H1 (cell line): ENCODE measurements at regions not wholly inside any gene's neighbourhood (a gene's known extent, or its start where the extent isn't known, plus 50 kb on each side); places are given as distances from the start of the nearest gene placed in this dataset.

Source experiments
- CTCF ChIA-PET: fragments of 300-600 bp; sonication (Branson Sonifier 250); formaldehyde crosslinking; loops from one replicate; lab custom pipeline; 2021; ENCODE audit not compliant: partially characterized antibody; lab: Charles Lee
- POLR2A ChIA-PET: fragments of 300-600 bp; sonication (Branson Sonifier 250); formaldehyde crosslinking; loops from one replicate; lab custom pipeline; 2021; ENCODE audit warnings: inconsistent platforms; ENCODE audit not compliant: partially characterized antibody; lab: Charles Lee
- DNase-seq, 2 experiments: peaks; one replicate each; pipeline versions ENCODE4 v3.0.0 to v3.0.0-alpha.2; 2010 to 2022; ENCODE audit warnings: low spot score in 2 of 2, low read depth in 1 of 2, mixed read lengths in 1 of 2
- FAIRE-seq: peaks from 2 replicates; lab custom pipeline; 2011; peaks lifted over from hg19 to GRCh38; lab: Jason Lieb, UNC
- H2AFZ ChIP-seq: 2 replicates; pipeline ENCODE4 v1.8.1; 2012; ENCODE audit warnings: low read length, inconsistent platforms
- H2AK5ac ChIP-seq: 2 replicates; pipeline ENCODE4 v1.6.1; 2013; ENCODE audit warnings: low read depth, low read length
- H2BK120ac ChIP-seq: replicated peaks from 2 replicates; pipeline ENCODE3; 2013; ENCODE audit warnings: low read depth, low read length, inconsistent platforms
- H2BK12ac ChIP-seq: 2 replicates; pipeline ENCODE4 v1.6.1; 2013; ENCODE audit warnings: low read depth, low read length
- H2BK15ac ChIP-seq: 2 replicates; pipeline ENCODE4 v1.6.1; 2013; ENCODE audit warnings: low read length
- H2BK20ac ChIP-seq: 2 replicates; pipeline ENCODE4 v1.6.1; 2013; ENCODE audit warnings: low read length
- H2BK5ac ChIP-seq: 2 replicates; pipeline ENCODE4 v1.6.1; 2013; ENCODE audit warnings: low read depth, low read length
- H3K14ac ChIP-seq: 2 replicates; pipeline ENCODE4 v1.6.1; 2013; ENCODE audit warnings: inconsistent platforms; ENCODE audit not compliant: insufficient read length
- H3K18ac ChIP-seq: 2 replicates; pipeline ENCODE4 v1.6.1; 2013; ENCODE audit warnings: low read length; ENCODE audit errors: extremely low read depth
- H3K23ac ChIP-seq: 2 replicates; pipeline ENCODE4 v1.6.1; 2013; ENCODE audit warnings: inconsistent platforms; ENCODE audit not compliant: insufficient read length
- H3K23me2 ChIP-seq: 2 replicates; pipeline ENCODE4 v1.6.1; 2013; ENCODE audit warnings: low read depth, low read length
- H3K27ac ChIP-seq: 2 replicates; pipeline ENCODE4 v1.6.1; 2011; ENCODE audit warnings: low read depth, low read length, inconsistent platforms
- H3K27me3 ChIP-seq, 4 experiments: replicated peaks in 1 of 4; 1 replicate in 1 of 4; 2 replicates in 3 of 4; pipeline versions ENCODE4 v1.6.1 to v1.8.1; 2011 to 2013; ENCODE audit warnings: low read length in 3 of 4, mild to moderate bottlenecking in 3 of 4, inconsistent platforms in 2 of 4, mixed read lengths in 2 of 4, moderate library complexity in 1 of 4; ENCODE audit not compliant: control insufficient read depth in 3 of 4, insufficient read depth in 3 of 4; ENCODE audit errors: extremely low read depth in 1 of 4
- H3K36me3 ChIP-seq, 4 experiments: 2 replicates each; pipeline versions ENCODE4 v1.6.1 to v1.8.1; 2011 to 2013; ENCODE audit warnings: mild to moderate bottlenecking in 4 of 4, low read length in 3 of 4, moderate library complexity in 2 of 4, control low read depth in 1 of 4, inconsistent platforms in 1 of 4; ENCODE audit not compliant: insufficient read depth in 4 of 4, control insufficient read depth in 2 of 4
- H3K4ac ChIP-seq: replicated peaks from 2 replicates; pipeline ENCODE3; 2013; ENCODE audit warnings: low read length, low read depth, mixed read lengths, inconsistent platforms; ENCODE audit not compliant: insufficient read length
- H3K4me1 ChIP-seq, 4 experiments: replicated peaks in 1 of 4; 1 replicate in 1 of 4; 2 replicates in 3 of 4; pipeline versions ENCODE4 v1.6.1 to v1.8.1; 2011 to 2013; ENCODE audit warnings: low read length in 3 of 4, inconsistent platforms in 2 of 4, mixed read lengths in 1 of 4; ENCODE audit not compliant: insufficient read depth in 4 of 4, control insufficient read depth in 3 of 4
- H3K4me2 ChIP-seq, 2 experiments: 2 replicates each; pipeline versions ENCODE4 v1.6.1 to v1.8.1; 2011 to 2013; ENCODE audit warnings: low read depth in 2 of 2, low read length in 2 of 2, control low read depth in 1 of 2, inconsistent platforms in 1 of 2, mild to moderate bottlenecking in 1 of 2; ENCODE audit not compliant: insufficient read depth in 1 of 2
- H3K4me3 ChIP-seq, 4 experiments: fragments of 200-600, 300-600 bp in 1 of 4; sonication (generic), shearing (Covaris generic), sonication (Bioruptor Twin) in 1 of 4; 2 replicates each; pipeline versions ENCODE4 v1.5.1 to v1.8.1; 2011 to 2016; ENCODE audit warnings: low read length in 4 of 4, low read depth in 3 of 4, control low read depth in 2 of 4, inconsistent platforms in 2 of 4, mild to moderate bottlenecking in 2 of 4, mixed read lengths in 1 of 4, moderate library complexity in 1 of 4; ENCODE audit not compliant: insufficient read depth in 2 of 4; ENCODE audit errors: extremely low read depth in 1 of 4
- H3K56ac ChIP-seq: replicated peaks from 2 replicates; pipeline ENCODE3; 2013; ENCODE audit warnings: low read depth, mild to moderate bottlenecking, mixed read lengths, low read length, inconsistent platforms; ENCODE audit not compliant: insufficient read length
- H3K79me1 ChIP-seq: 2 replicates; pipeline ENCODE4 v1.6.1; 2013; ENCODE audit warnings: low read depth, low read length, control low read depth
- H3K79me2 ChIP-seq, 2 experiments: 2 replicates each; pipeline versions ENCODE4 v1.6.1 to v1.8.1; 2012 to 2013; ENCODE audit warnings: low read length in 2 of 2, mild to moderate bottlenecking in 2 of 2, inconsistent platforms in 1 of 2; ENCODE audit not compliant: insufficient read depth in 2 of 2, control insufficient read depth in 1 of 2
- H3K9ac ChIP-seq, 4 experiments: replicated peaks in 1 of 4; 1 replicate in 1 of 4; 2 replicates in 3 of 4; pipeline versions ENCODE4 v1.6.1 to v1.8.1; 2011 to 2013; ENCODE audit warnings: low read depth in 3 of 4, low read length in 3 of 4, control low read depth in 2 of 4, mild to moderate bottlenecking in 2 of 4, moderate library complexity in 2 of 4, inconsistent platforms in 1 of 4; ENCODE audit errors: extremely low read depth in 1 of 4
- H3K9me3 ChIP-seq, 2 experiments: 2 replicates each; pipeline versions ENCODE4 v1.6.1 to v1.8.1; 2012 to 2013; ENCODE audit warnings: mild to moderate bottlenecking in 2 of 2, moderate library complexity in 2 of 2, control low read depth in 1 of 2, inconsistent platforms in 1 of 2, low read depth in 1 of 2, low read length in 1 of 2, mixed read lengths in 1 of 2; ENCODE audit not compliant: insufficient read depth in 2 of 2
- H4K20me1 ChIP-seq, 2 experiments: replicated peaks in 1 of 2; 2 replicates each; pipeline versions ENCODE3 to v1.8.1; 2011 to 2013; ENCODE audit warnings: inconsistent platforms in 2 of 2, low read length in 2 of 2, mild to moderate bottlenecking in 1 of 2; ENCODE audit not compliant: insufficient read depth in 2 of 2, control insufficient read depth in 1 of 2
- H4K5ac ChIP-seq: 2 replicates; pipeline ENCODE4 v1.6.1; 2013; ENCODE audit warnings: low read length, low read depth, mixed read lengths, inconsistent platforms; ENCODE audit not compliant: insufficient read length
- H4K8ac ChIP-seq: 2 replicates; pipeline ENCODE4 v1.8.0; 2013; ENCODE audit warnings: mild to moderate bottlenecking, moderate library complexity, low read length, inconsistent platforms; ENCODE audit not compliant: insufficient read depth; ENCODE audit errors: extremely low read depth
- H4K91ac ChIP-seq: replicated peaks from 2 replicates; pipeline ENCODE3; 2013; ENCODE audit warnings: low read length, mixed read lengths, inconsistent platforms; ENCODE audit not compliant: insufficient read length
- BRCA1 ChIP-seq: IDR thresholded peaks from 2 replicates; pipeline ENCODE4 v1.6.1; 2012; ENCODE audit warnings: low read depth, low read length, improper control_type of control experiment
- CBX8 ChIP-seq: fragments of 300-800, 300-1000 bp; sonication (generic); IDR thresholded peaks from 2 replicates; pipeline ENCODE4 v1.7.1; 2016; ENCODE audit warnings: low read depth, low read length, borderline replicate concordance
- EGR1 ChIP-seq: IDR thresholded peaks from 2 replicates; pipeline ENCODE4 v1.6.1; 2011; ENCODE audit warnings: low read depth, low read length, borderline replicate concordance
- EP300 ChIP-seq, 2 experiments: IDR thresholded peaks; 1 replicate in 1 of 2; 2 replicates in 1 of 2; pipeline ENCODE4 v1.6.1; 2011 to 2012; ENCODE audit warnings: low read depth in 2 of 2, low read length in 2 of 2, mild to moderate bottlenecking in 2 of 2, borderline replicate concordance in 1 of 2, inconsistent platforms in 1 of 2, moderate library complexity in 1 of 2
- FOSL1 ChIP-seq: IDR thresholded peaks from 2 replicates; pipeline ENCODE4 v1.6.1; 2011; ENCODE audit warnings: mild to moderate bottlenecking, low read depth, low read length, moderate library complexity; ENCODE audit not compliant: insufficient read depth
- GTF2F1 ChIP-seq: IDR thresholded peaks from 2 replicates; pipeline ENCODE4 v1.6.1; 2012; ENCODE audit warnings: low read depth, low read length, improper control_type of control experiment, borderline replicate concordance
- KDM5A ChIP-seq: fragments of 200-600 bp; IDR thresholded peaks from 2 replicates; pipeline ENCODE4 v1.7.1; 2012; ENCODE audit warnings: mild to moderate bottlenecking, low read length, inconsistent platforms, mixed read lengths
- MAFK ChIP-seq: IDR thresholded peaks from 2 replicates; pipeline ENCODE4 v1.6.1; 2012; ENCODE audit warnings: low read depth, mild to moderate bottlenecking, improper control_type of control experiment, low read length
- POLR2AphosphoS5 ChIP-seq: IDR thresholded peaks from 2 replicates; pipeline ENCODE4 v1.6.1; 2011; ENCODE audit warnings: low read depth, low read length
- SAP30 ChIP-seq: fragments of 300-600 bp; sonication (generic); IDR thresholded peaks from 2 replicates; pipeline ENCODE4 v1.7.1; 2012; ENCODE audit warnings: low read length, moderate library complexity, mild to moderate bottlenecking, inconsistent platforms; ENCODE audit not compliant: insufficient read depth, insufficient replicate concordance
- SIN3A ChIP-seq, 2 experiments: IDR thresholded peaks in 1 of 2; conservative IDR thresholded peaks in 1 of 2; 2 replicates each; pipeline ENCODE4 v1.6.1; 2011 to 2012; ENCODE audit warnings: low read length in 2 of 2, improper control_type of control experiment in 1 of 2, low read depth in 1 of 2, mild to moderate bottlenecking in 1 of 2
- SIX5 ChIP-seq: IDR thresholded peaks from 2 replicates; pipeline ENCODE4 v1.6.1; 2011; ENCODE audit warnings: mild to moderate bottlenecking, low read depth, low read length
- SP1 ChIP-seq: IDR thresholded peaks from 2 replicates; pipeline ENCODE4 v1.6.1; 2011; ENCODE audit warnings: low read depth, low read length
- TCF12 ChIP-seq: IDR thresholded peaks from 2 replicates; pipeline ENCODE4 v1.6.1; 2011; ENCODE audit warnings: low read depth, mild to moderate bottlenecking, low read length
- WGBS, 2 experiments: shearing (Covaris generic) in 1 of 2; methylation state at CpG; one replicate each; pipeline versions ENCODE4 v1.1.6 to v1.1.7; 2013 to 2015; ENCODE audit warnings: low lambda C conversion rate in 2 of 2, mixed read lengths in 2 of 2, inconsistent platforms in 1 of 2, low coverage in 1 of 2, missing lambda C conversion rate in 1 of 2; ENCODE audit not compliant: insufficient replicate concordance in 2 of 2, insufficient coverage in 1 of 2, insufficient read length in 1 of 2; ENCODE audit errors: extremely low coverage in 1 of 2, missing lambda C conversion rate in 1 of 2; 5-methylcytosine and 5-hydroxymethylcytosine counted together

DNA sequence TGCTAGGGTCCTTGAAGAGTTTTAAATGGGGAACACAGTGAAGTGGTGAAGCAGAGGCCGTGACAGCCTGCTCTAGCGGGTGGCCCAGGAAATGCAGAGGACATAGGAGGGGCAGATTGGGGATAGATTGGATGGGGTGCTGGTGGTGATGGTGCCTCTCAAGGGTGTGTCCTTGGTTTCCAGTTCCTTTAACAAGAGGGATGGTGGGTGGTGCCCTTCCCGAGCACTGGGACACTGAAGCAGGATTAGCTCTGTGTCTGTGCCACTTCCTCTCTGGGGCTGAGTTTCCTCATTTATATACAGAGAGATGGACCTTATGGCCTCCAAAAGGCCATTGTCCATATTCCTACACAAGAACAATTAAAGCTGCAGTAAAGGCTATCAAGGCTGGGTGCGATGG is 285.5 kb downstream of the TCF7L2 start:
- H3K4me1 ChIP-seq, result peaks cover 0 to 6% (median 0%) of the 10 kb centered on the region in 4 experiments; a peak in 1 of 7 replicates
- H2BK20ac ChIP-seq, result no peak overlapping the region
- no peak overlapping the region for H3K14ac ChIP-seq
- no peaks in the 10 kb centered on the region for H3K79me2 ChIP-seq
- H3K4ac ChIP-seq, result no peak overlapping the region
- H3K56ac ChIP-seq, result no peak overlapping the region
- H3K18ac ChIP-seq, result no peak overlapping the region
- no peaks in the 10 kb centered on the region for H3K9me3 ChIP-seq
- H3K4me2 ChIP-seq, result no peak overlapping the region
- ChIA-PET POLR2A (no interaction called here), CTCF (interaction anchor here (1.0 to 1.9 kb wide), 5 partner anchors 13 to 423 kb away, joined by 3 to 4 read pairs (median 4); no protein-coding TSS in a partner anchor)
- no peak overlapping the region for H4K5ac ChIP-seq
- H2BK12ac ChIP-seq, result no peak overlapping the region
- FAIRE-seq (no peak), DNase-seq (no peak)
- H4K91ac ChIP-seq, result no peak overlapping the region
- no peak overlapping the region for H3K4me3 ChIP-seq
- H2BK5ac ChIP-seq, result no peak overlapping the region
- no peak overlapping the region for H3K9ac ChIP-seq
- no peak overlapping the region for H3K27ac ChIP-seq
- H3K36me3 ChIP-seq, result no peaks in the 10 kb centered on the region
- H2AFZ ChIP-seq, result no peak overlapping the region
- no peaks in the 10 kb centered on the region for H3K79me1 ChIP-seq
- no peak overlapping the region for H2BK15ac ChIP-seq
- H4K20me1 ChIP-seq, result no peaks in the 10 kb centered on the region
- no peaks in the 10 kb centered on the region for H3K23me2 ChIP-seq
- H4K8ac ChIP-seq, result no peak overlapping the region
- H2AK5ac ChIP-seq, result no peak overlapping the region
- 94% methylated on average over 4 of the region's 4 CpGs; no CpG with 5 or more reads in 1 of the 2 experiments for WGBS, 2 experiments
- H3K27me3 ChIP-seq, result no peaks in the 10 kb centered on the region
- TF ChIP-seq KDM5A (no peak), TCF12 (no peak), MAFK (no peak), EP300 (IDR thresholded peaks at IDR 0.05; ENCODE audit: borderline replicate concordance in 1 of 2, low read depth in 2 of 2, low read length in 2 of 2) (no peak), CBX8 (no peak), BRCA1 (no peak), POLR2AphosphoS5 (no peak), SP1 (no peak), FOSL1 (no peak), SIN3A (conservative IDR thresholded peaks at IDR 0.05 in 1 of 2, IDR thresholded peaks at IDR 0.05 in 1 of 2; ENCODE audit: low read depth in 1 of 2, low read length in 2 of 2) (no peak), GTF2F1 (no peak), EGR1 (no peak), SAP30 (no peak), SIX5 (no peak)
- H3K23ac ChIP-seq, result no peak overlapping the region
- no peak overlapping the region for H2BK120ac ChIP-seq
